A673 (cell line): ENCODE measurements at regions not wholly inside any gene's neighbourhood (a gene's known extent, or its start where the extent isn't known, plus 50 kb on each side); places are given as distances from the start of the nearest gene placed in this dataset.

Experiments used
- BruUV-seq: library from RNA; stranded (reverse); fragments of 400-500 nt; replicated peaks from 2 replicates; lab custom pipeline; 2021; lab: Mats Ljungman, UMichigan
- CTCF ChIA-PET: fragments of 300-600 bp; sonication (Branson Sonifier 250); formaldehyde crosslinking; loops from one replicate; lab custom pipeline; 2022; ENCODE audit warnings: antibody characterized with exemption; lab: Charles Lee
- POLR2A ChIA-PET: fragments of 300-600 bp; sonication (Branson Sonifier 250); formaldehyde crosslinking; loops from one replicate; lab custom pipeline; 2022; ENCODE audit warnings: antibody characterized with exemption; ENCODE audit not compliant: low non-redundant PET; lab: Charles Lee
- DNase-seq: peaks from one replicate; pipeline ENCODE4 v3.0.0-alpha.2; 2015; ENCODE audit warnings: low spot score
- H3K27ac ChIP-seq: fragments of 200-600 bp; sonication (generic); 2 replicates; pipeline ENCODE4 v1.5.1; 2016; ENCODE audit warnings: mixed run types, low read depth, mild to moderate bottlenecking, mixed read lengths, antibody characterized with exemption, low read length; ENCODE audit not compliant: poor library complexity, severe bottlenecking
- H3K27me3 ChIP-seq: fragments of 200-600 bp; sonication (generic); replicated peaks from 2 replicates; pipeline ENCODE4 v1.6.1; 2017; ENCODE audit warnings: mixed run types, low read depth, mild to moderate bottlenecking, mixed read lengths, antibody characterized with exemption, low read length; ENCODE audit not compliant: insufficient read depth, poor library complexity
- H3K36me3 ChIP-seq: fragments of 200-600 bp; sonication (generic); 2 replicates; pipeline ENCODE4 v1.6.1; 2016; ENCODE audit warnings: mixed run types, mild to moderate bottlenecking, mixed read lengths, antibody characterized with exemption, low read length; ENCODE audit not compliant: insufficient read depth, poor library complexity, severe bottlenecking
- H3K4me1 ChIP-seq: fragments of 200-600 bp; sonication (generic); 2 replicates; pipeline ENCODE4 v1.6.1; 2017; ENCODE audit warnings: mixed run types, mild to moderate bottlenecking, mixed read lengths, antibody characterized with exemption, low read length; ENCODE audit not compliant: insufficient read depth, poor library complexity, severe bottlenecking
- H3K4me3 ChIP-seq: fragments of 200-600 bp; sonication (generic); 2 replicates; pipeline ENCODE4 v1.5.1; 2016; ENCODE audit warnings: low read depth, mixed run types, mild to moderate bottlenecking, mixed read lengths, low read length; ENCODE audit not compliant: poor library complexity, severe bottlenecking
- H3K9me3 ChIP-seq: fragments of 200-600 bp; sonication (generic); 2 replicates; pipeline ENCODE4 v1.6.1; 2016; ENCODE audit warnings: mixed run types, low read depth, mild to moderate bottlenecking, mixed read lengths, antibody characterized with exemption, low read length; ENCODE audit not compliant: poor library complexity, severe bottlenecking
- EZH2 ChIP-seq: fragments of 200-600 bp; sonication (generic); IDR thresholded peaks from 2 replicates; pipeline ENCODE4 v1.6.1; 2017; ENCODE audit warnings: borderline replicate concordance, low read depth, mild to moderate bottlenecking, mixed read lengths, antibody characterized with exemption, low read length; ENCODE audit not compliant: poor library complexity, severe bottlenecking
- intact Hi-C: fragments of 100-400 bp; cut with micrococcal nuclease; formaldehyde crosslinking; loops from one replicate; pipeline ENCODE4 v1.10.0; 2022; ENCODE audit not compliant: unreplicated experiment
- TF ChIP-seq, protein P1 (sequence below): fragments of 300-800, 200-600 bp; sonication (generic); conservative IDR thresholded peaks from 2 replicates; pipeline ENCODE4 v1.5.1; 2017; ENCODE audit warnings: low read depth, mild to moderate bottlenecking, antibody characterized with exemption, low read length, moderate library complexity, mixed read lengths

- Histone ChIP-seq H3K27me3 (no peaks in the 10 kb centered on the region), H3K4me3 (no peak overlapping the region), H3K27ac (no peak overlapping the region), H3K9me3 (no peaks in the 10 kb centered on the region), H3K4me1 (no peaks in the 10 kb centered on the region), H3K36me3 (no peaks in the 10 kb centered on the region)
- ChIA-PET POLR2A (no interaction called here), CTCF (no interaction called here)
- no TSS peak for BruUV-seq
- intact Hi-C loops: no loop called here
- DNase-seq: no peak
- TF ChIP-seq EZH2: no peak
- TF ChIP-seq, protein P1, sequence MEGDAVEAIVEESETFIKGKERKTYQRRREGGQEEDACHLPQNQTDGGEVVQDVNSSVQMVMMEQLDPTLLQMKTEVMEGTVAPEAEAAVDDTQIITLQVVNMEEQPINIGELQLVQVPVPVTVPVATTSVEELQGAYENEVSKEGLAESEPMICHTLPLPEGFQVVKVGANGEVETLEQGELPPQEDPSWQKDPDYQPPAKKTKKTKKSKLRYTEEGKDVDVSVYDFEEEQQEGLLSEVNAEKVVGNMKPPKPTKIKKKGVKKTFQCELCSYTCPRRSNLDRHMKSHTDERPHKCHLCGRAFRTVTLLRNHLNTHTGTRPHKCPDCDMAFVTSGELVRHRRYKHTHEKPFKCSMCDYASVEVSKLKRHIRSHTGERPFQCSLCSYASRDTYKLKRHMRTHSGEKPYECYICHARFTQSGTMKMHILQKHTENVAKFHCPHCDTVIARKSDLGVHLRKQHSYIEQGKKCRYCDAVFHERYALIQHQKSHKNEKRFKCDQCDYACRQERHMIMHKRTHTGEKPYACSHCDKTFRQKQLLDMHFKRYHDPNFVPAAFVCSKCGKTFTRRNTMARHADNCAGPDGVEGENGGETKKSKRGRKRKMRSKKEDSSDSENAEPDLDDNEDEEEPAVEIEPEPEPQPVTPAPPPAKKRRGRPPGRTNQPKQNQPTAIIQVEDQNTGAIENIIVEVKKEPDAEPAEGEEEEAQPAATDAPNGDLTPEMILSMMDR: no peak
Measured at GRCh38 chr15:36230776-36231175, 348.6 kb upstream of the CDIN1 start.

GRCh38 chr15:36232491-36232890, 346.9 kb upstream of the CDIN1 start:
- intact Hi-C loops: no loop called here
- ChIA-PET CTCF (no interaction called here), POLR2A (no interaction called here)
- no peaks in the 10 kb centered on the region for H3K4me1 ChIP-seq
- H3K4me3 ChIP-seq: no peak overlapping the region
- DNase-seq: no peak
- TF ChIP-seq, protein P1: no peak
- no peak for TF ChIP-seq EZH2
- BruUV-seq: no TSS peak
- no peaks in the 10 kb centered on the region for H3K36me3 ChIP-seq
- H3K27me3 ChIP-seq: no peaks in the 10 kb centered on the region
- H3K27ac ChIP-seq: no peak overlapping the region
- H3K9me3 ChIP-seq: no peaks in the 10 kb centered on the region

- ChIA-PET CTCF (no interaction called here), POLR2A (no interaction called here)
- Histone ChIP-seq H3K27ac (no peak overlapping the region), H3K4me1 (no peaks in the 10 kb centered on the region), H3K9me3 (no peaks in the 10 kb centered on the region), H3K27me3 (no peaks in the 10 kb centered on the region), H3K36me3 (no peaks in the 10 kb centered on the region), H3K4me3 (no peak overlapping the region)
- intact Hi-C loops: no loop called here
- no peak for DNase-seq
- TF ChIP-seq EZH2: no peak
- TF ChIP-seq, protein P1: no peak
- BruUV-seq: no TSS peak
Measured at GRCh38 chr15:36234743-36235142, 344.7 kb upstream of the CDIN1 start.
